ENCODE measurements at regions not wholly inside any gene's neighbourhood (a gene's known extent, or its start where the extent isn't known, plus 50 kb on each side); places are given as distances from the start of the nearest gene placed in this dataset.

GRCh38 chr5:4866131-4866659, 273.9 kb upstream of the ADAMTS16 start:
- no peak for DNase-seq

GRCh38 chr5:4866817-4867216, 273.3 kb upstream of the ADAMTS16 start:
- no peak for DNase-seq

DNA sequence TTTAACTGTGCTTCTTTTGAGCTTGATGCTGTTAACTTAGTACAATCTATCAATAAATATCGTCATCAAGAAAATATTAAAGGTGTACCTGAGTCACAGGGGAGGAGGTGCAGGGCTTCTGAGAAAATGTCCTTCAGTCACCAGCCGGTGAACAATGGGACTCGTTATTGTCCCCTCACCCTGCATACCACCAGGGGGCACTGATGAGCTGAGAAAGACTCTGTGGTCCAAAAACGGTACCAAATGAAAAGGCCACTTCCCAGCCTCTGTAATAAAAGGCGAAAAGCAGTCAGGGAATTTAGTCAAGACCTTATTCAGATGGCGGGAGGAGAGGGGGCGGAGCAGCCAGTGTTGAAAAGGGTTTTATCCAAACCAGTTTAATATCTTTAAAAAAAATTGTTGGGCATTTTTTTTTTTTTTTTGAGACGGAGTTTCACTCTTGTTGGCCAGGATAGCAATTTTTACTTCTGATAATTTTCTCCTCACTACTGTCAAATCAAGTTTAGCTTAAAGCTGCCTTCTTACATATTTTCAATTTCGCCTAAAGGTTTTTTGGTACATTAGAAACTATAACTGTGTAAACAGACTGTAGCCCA, 271.9 kb upstream of the ADAMTS16 start:
- DNase-seq: no peak

DNA sequence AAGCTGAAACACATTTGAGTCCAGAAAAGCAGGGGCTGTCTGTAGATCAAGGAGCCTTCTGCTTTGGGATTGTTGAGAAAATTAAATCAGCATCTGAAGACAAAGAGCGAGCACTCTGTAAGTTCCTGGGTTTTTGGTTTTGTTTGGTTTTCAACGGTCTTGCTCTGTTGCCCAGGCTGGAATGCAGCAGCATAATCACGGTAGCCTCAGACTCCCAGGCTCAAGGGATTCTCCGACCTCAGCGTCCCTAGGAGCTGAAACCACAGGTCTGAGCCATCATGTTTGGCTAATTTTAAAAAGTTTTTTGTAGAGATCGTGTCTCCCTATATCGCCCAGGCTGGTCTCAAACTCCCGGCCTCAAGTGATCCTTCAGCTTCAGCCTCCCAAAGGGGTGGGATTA, 266.5 kb upstream of the ADAMTS16 start:
- no peak for DNase-seq

DNA sequence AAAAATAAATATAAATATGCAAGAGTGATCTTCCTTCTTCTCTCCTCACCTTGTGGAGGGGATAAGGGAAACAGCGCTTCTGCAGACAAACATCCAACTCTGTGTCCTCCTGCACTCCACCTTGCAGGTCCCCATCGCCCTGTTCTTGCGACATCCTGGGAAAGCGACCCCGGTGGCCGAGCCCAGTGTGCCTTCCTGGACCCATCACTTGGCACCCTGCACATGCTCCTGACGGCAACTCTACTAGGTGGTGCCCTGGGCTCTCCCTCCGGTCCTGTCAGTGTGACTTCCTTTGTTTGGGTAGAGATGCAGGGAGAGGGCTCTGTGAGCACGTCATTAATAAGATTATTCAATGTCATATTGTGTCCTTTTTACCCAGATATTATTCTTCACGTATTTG, 266.0 kb upstream of the ADAMTS16 start:
- no peak for DNase-seq

GRCh38 chr5:4875942-4876341, 264.2 kb upstream of the ADAMTS16 start:
- no peak for DNase-seq

DNA sequence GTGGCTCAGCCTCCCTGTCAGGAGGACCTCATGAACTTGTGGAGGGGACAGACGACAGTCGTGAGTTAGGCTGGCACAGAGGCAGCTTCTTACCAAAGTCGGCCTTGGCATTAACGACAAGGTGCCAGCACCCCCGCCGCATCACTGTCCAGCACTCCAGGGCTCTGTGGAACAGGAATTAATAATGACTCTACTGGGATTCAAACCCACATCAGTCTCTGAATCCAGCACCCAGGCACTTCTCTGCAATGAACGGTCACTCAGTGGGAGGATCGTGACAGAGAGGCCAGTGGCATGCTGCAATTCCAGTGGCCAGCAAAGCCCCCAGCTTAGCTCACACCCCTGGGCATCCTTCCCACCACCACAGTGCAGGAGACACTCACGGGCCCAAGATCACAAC, 263.3 kb upstream of the ADAMTS16 start:
- DNase-seq: no peak

DNA sequence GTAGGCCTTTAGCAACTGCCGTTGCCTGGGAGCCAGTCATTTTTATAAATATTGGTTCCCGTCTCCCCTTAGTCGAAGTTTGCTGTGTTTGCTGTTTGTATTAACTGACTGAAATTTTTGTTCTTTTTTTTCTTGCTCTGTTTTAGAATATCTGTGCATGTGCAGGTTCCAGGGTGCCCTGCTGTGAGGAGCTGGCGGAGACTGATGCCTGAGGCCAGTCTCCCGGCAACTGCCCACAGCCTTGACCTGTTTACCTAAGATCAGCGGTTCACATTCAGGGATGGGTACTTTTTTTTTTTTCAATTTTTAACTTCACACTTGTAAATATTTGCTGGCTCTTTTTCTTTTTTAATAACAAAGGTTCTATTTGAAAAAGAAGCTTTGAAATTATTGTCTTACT, 262.6 kb upstream of the ADAMTS16 start:
- DNase-seq: no peak

- DNase-seq: no peak
These were observed 261.1 kb upstream of the ADAMTS16 start for GRCh38 chr5:4879075-4879474.

- DNase-seq: peak; percentile 87
These were observed 260.3 kb upstream of the ADAMTS16 start for GRCh38 chr5:4879693-4880303.

- no peak for DNase-seq
These were observed 259.8 kb upstream of the ADAMTS16 start for GRCh38 chr5:4880304-4880741.

GRCh38 chr5:4881366-4882002, 258.6 kb upstream of the ADAMTS16 start:
- DNase-seq: no peak

- no peak for DNase-seq
These were observed 257.9 kb upstream of the ADAMTS16 start for GRCh38 chr5:4882186-4882585.

- no peak for DNase-seq
These were observed 256.8 kb upstream of the ADAMTS16 start for GRCh38 chr5:4883360-4883759.

- DNase-seq: no peak
These were observed 246.9 kb upstream of the ADAMTS16 start for GRCh38 chr5:4893063-4893744.

GRCh38 chr5:4896328-4896727, 243.8 kb upstream of the ADAMTS16 start:
- DNase-seq: no peak

GRCh38 chr5:4901305-4901811, 238.8 kb upstream of the ADAMTS16 start:
- no peak for DNase-seq

- DNase-seq: no peak
These were observed 238.2 kb upstream of the ADAMTS16 start for GRCh38 chr5:4901924-4902323.

- DNase-seq: no peak
These were observed 234.2 kb upstream of the ADAMTS16 start for GRCh38 chr5:4905674-4906520.

DNA sequence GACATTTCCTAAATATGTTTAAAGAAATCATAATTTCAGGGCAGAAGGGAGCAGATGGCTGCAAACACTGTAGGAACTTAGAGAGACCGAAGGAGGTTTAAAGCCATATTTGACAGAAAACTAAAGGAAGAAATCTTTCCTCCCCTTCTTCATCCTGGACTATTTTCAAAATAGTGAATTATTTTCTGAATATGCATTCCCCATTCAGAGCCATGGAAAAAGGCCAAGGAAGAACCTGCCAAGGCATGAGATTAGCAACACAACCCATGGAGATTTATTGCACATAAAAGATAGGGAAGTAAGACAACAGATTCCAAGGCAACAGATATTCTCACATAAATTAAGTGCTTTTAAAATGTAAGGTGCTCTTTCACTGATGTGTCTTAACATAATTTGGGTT, 233.3 kb upstream of the ADAMTS16 start:
- DNase-seq: no peak

DNA sequence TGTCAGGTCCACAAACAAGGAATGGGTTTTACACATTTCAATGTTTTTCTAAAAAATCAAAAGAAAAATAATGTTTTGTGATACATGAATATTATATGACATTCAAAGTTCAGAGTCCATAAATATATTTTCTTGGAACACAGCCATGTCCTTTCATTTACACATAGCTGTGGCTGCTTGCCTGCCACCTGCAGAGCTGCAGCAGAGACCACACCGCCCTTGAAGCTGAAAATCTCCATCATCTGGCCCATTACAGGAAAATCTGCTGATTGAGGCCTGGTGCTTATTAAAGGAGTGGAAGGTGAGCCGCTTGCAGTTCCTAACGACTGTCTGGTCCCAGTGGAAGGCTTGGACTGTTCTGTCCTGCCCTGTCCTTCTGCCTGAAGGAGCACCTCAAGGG, 232.6 kb upstream of the ADAMTS16 start:
- no peak for DNase-seq

DNA sequence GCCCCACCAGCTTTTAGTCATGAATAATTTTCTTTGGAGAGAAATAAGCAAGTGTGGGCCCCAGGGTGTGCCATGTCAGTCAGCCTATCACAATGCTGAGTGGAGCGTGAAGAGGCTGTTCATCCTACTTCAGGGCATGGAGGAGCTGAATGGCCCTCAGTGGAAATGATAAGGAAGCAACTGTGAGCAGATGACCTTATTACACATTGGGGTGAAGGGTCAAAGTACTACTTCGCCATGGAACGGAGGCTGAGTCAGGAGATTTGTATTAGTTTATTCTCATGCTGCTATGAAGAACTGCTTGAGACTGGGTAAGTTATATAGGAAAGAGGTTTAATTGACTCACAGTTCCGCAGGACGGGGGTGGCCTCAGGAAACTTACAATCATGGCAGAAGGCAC, 231.0 kb upstream of the ADAMTS16 start:
- no peak for DNase-seq

Data from left hindlimb (tissue), 1 donor.